Subcutaneous abdominal adipose tissue (tissue), 5 donors: ENCODE measurements at regions not wholly inside any gene's neighbourhood (a gene's known extent, or its start where the extent isn't known, plus 50 kb on each side); places are given as distances from the start of the nearest gene placed in this dataset.

ENCODE experiments used
- H3K27ac ChIP-seq: one replicate; pipeline ENCODE4 v1.7.0; 2013; ENCODE audit warnings: low read depth, mild to moderate bottlenecking, inconsistent platforms, low read length, moderate library complexity
- H3K27me3 ChIP-seq, 5 donors: one replicate each; pipeline ENCODE4 v1.7.0; 2013; ENCODE audit warnings: low read length in 5 of 5, inconsistent platforms in 1 of 5; ENCODE audit not compliant: control insufficient read depth in 5 of 5, insufficient read depth in 4 of 5
- H3K36me3 ChIP-seq, 5 donors: one replicate each; pipeline ENCODE4 v1.7.0; 2013; ENCODE audit warnings: low read length in 5 of 5; ENCODE audit not compliant: control insufficient read depth in 5 of 5, insufficient read depth in 5 of 5
- H3K4me1 ChIP-seq, 5 donors: one replicate each; pipeline ENCODE4 v1.7.0; 2013; ENCODE audit warnings: low read length in 5 of 5, mild to moderate bottlenecking in 3 of 5, moderate library complexity in 1 of 5; ENCODE audit not compliant: control insufficient read depth in 5 of 5, insufficient read depth in 5 of 5
- H3K4me3 ChIP-seq, 5 donors: one replicate each; pipeline ENCODE4 v1.7.0; 2013; ENCODE audit warnings: low read length in 5 of 5, low read depth in 1 of 5
- H3K9ac ChIP-seq, 5 donors: one replicate each; pipeline ENCODE4 v1.7.0; 2013; ENCODE audit warnings: low read length in 5 of 5, mild to moderate bottlenecking in 4 of 5, moderate library complexity in 3 of 5
- H3K9me3 ChIP-seq, 5 donors: one replicate each; pipeline ENCODE4 v1.7.0; 2013; ENCODE audit warnings: low read length in 5 of 5; ENCODE audit not compliant: control insufficient read depth in 5 of 5
- donor health status: healthy.
- donor health status: healthy.
- donor health status: healthy.
- donor health status: healthy.
- donor health status: healthy.

- no peak overlapping the region for H3K9ac ChIP-seq
- no peaks in the 10 kb centered on the region for H3K4me1 ChIP-seq
- no peaks in the 10 kb centered on the region for H3K36me3 ChIP-seq
- no peak overlapping the region for H3K27ac ChIP-seq
- H3K9me3 ChIP-seq: no peaks in the 10 kb centered on the region
- no peak overlapping the region for H3K4me3 ChIP-seq
- H3K27me3 ChIP-seq: no peaks in the 10 kb centered on the region
Observed at GRCh38 chr4:175910700-175911099, 98.6 kb upstream of the GPM6A start.

DNA sequence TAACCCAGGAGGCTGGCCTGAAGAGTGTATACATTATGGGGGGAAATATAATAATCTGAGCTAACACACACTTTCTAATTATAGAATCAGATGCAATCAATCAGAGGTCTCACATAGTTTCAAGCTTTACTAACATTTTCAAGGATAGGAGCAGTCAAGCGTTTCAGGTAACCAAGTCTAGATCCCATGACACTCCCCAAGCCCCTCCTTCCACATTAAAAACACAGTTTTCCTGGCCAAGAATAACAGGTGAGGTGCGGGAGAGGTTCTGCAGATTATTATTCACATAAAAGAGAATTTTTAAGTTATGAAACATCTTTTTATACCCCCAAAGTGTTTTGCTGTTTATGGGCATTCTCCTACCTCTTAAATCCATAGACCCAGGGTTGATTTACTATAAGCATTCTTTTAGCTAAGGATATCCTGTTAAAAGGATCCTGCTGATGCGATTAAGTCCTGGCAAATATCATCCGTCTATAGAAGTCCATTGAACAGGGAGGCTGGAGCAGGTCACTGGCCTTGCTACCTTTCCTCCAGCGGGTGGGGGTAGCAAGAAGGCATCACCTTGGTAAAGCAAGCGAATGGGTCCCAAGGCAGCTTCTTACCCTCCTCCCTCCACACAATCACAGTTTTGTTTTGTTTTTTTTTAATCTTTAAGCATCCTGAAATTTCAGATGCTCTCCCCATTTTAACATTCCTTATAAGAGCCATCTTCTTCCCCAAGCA lies 104.7 kb upstream of the GPM6A start:
- no peaks in the 10 kb centered on the region for H3K4me1 ChIP-seq
- H3K9me3 ChIP-seq: no peaks in the 10 kb centered on the region
- no peak overlapping the region for H3K27ac ChIP-seq
- no peaks in the 10 kb centered on the region for H3K36me3 ChIP-seq
- H3K27me3 ChIP-seq: no peaks in the 10 kb centered on the region
- H3K9ac ChIP-seq: no peak overlapping the region
- H3K4me3 ChIP-seq: no peak overlapping the region

DNA sequence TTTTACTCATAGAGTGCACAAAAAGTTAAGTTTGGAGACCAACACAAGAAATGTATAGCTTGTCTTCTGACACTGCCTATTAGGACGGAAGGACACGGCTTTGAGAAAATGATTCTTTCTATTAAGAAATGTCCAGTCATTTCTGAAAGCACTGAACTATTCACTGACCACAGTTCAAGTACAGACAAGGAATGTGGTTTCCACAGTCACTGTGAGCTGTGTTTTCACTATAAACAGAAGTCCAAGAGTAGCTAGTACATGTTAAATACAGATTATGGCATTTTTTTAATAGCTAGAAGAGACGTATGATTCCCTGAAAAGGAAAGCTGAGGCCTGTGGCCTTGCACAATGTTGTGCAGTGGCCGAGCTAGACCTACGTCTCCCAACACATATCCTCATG lies 115.1 kb upstream of the GPM6A start:
- Histone ChIP-seq H3K9ac (no peak overlapping the region), H3K9me3 (no peaks in the 10 kb centered on the region), H3K36me3 (no peaks in the 10 kb centered on the region), H3K27me3 (no peaks in the 10 kb centered on the region), H3K4me3 (no peak overlapping the region), H3K27ac (no peak overlapping the region), H3K4me1 (no peaks in the 10 kb centered on the region)

GRCh38 chr4:175929441-175929840 lies 117.4 kb upstream of the GPM6A start:
- Histone ChIP-seq H3K27me3 (no peaks in the 10 kb centered on the region), H3K4me1 (no peaks in the 10 kb centered on the region), H3K27ac (no peak overlapping the region), H3K9me3 (no peaks in the 10 kb centered on the region), H3K4me3 (no peak overlapping the region), H3K36me3 (no peaks in the 10 kb centered on the region), H3K9ac (no peak overlapping the region)

- no peaks in the 10 kb centered on the region for H3K36me3 ChIP-seq
- no peaks in the 10 kb centered on the region for H3K27me3 ChIP-seq
- no peaks in the 10 kb centered on the region for H3K4me1 ChIP-seq
- H3K9ac ChIP-seq: no peak overlapping the region
- no peaks in the 10 kb centered on the region for H3K9me3 ChIP-seq
- no peak overlapping the region for H3K4me3 ChIP-seq
- no peak overlapping the region for H3K27ac ChIP-seq
Observed at GRCh38 chr4:175929932-175930331, 117.9 kb upstream of the GPM6A start.

- Histone ChIP-seq H3K27ac (no peak overlapping the region), H3K4me1 (no peaks in the 10 kb centered on the region), H3K36me3 (no peaks in the 10 kb centered on the region), H3K27me3 (no peaks in the 10 kb centered on the region), H3K9me3 (no peaks in the 10 kb centered on the region), H3K4me3 (no peak overlapping the region), H3K9ac (no peak overlapping the region)
Observed at GRCh38 chr4:175930471-175930870, 118.4 kb upstream of the GPM6A start.

DNA sequence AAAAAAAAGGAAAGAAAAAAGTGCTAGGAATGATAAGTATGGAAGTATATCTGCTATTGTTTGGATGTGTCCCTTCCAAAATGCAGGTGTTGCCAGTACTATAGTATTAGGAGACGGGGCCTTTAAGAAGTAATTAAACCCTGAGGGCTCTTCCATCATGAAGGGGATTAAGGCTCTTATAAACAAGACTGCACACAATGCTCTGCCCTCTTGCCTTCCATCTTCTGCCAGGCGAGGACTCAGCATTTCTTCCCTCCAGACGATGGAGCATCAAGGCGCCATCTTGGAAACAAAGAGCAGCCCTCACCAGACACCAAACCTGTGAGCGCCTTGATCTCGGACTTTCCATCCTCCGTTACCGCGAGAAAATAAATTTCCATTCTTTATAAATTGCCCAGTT lies 120.1 kb upstream of the GPM6A start:
- no peaks in the 10 kb centered on the region for H3K9me3 ChIP-seq
- H3K27ac ChIP-seq: no peak overlapping the region
- H3K4me1 ChIP-seq: no peaks in the 10 kb centered on the region

GRCh38 chr4:175934506-175934905 lies 122.4 kb upstream of the GPM6A start:
- Histone ChIP-seq H3K4me3 (no peak overlapping the region), H3K27me3 (no peaks in the 10 kb centered on the region), H3K27ac (no peak overlapping the region), H3K9ac (no peak overlapping the region), H3K9me3 (no peaks in the 10 kb centered on the region), H3K4me1 (no peaks in the 10 kb centered on the region), H3K36me3 (no peaks in the 10 kb centered on the region)

More for the DNA sequence above, 120.1 kb upstream of the GPM6A start:
- no peaks in the 10 kb centered on the region for H3K36me3 ChIP-seq
- H3K4me3 ChIP-seq: no peak overlapping the region
- H3K9ac ChIP-seq: no peak overlapping the region
- H3K27me3 ChIP-seq: no peaks in the 10 kb centered on the region

GRCh38 chr4:175935016-175935661 lies 123.1 kb upstream of the GPM6A start:
- Histone ChIP-seq H3K4me3 (no peak overlapping the region), H3K27ac (no peak overlapping the region), H3K9me3 (no peaks in the 10 kb centered on the region)

GRCh38 chr4:175944126-175944910 lies 121.3 kb upstream of the WDR17 start:
- Histone ChIP-seq H3K27me3 (no peaks in the 10 kb centered on the region), H3K4me1 (peaks cover 0 to 5% (median 0%) of the 10 kb centered on the region in 5 donors), H3K27ac (no peak overlapping the region), H3K4me3 (no peak overlapping the region), H3K9me3 (no peaks in the 10 kb centered on the region), H3K36me3 (no peaks in the 10 kb centered on the region), H3K9ac (no peak overlapping the region)

More at GRCh38 chr4:175935016-175935661, 123.1 kb upstream of the GPM6A start:
- H3K27me3 ChIP-seq: no peaks in the 10 kb centered on the region
- H3K4me1 ChIP-seq: no peaks in the 10 kb centered on the region
- H3K36me3 ChIP-seq: no peaks in the 10 kb centered on the region
- no peak overlapping the region for H3K9ac ChIP-seq
